Liver (tissue), 8 donors: ENCODE measurements at regions not wholly inside any gene's neighbourhood (a gene's known extent, or its start where the extent isn't known, plus 50 kb on each side); places are given as distances from the start of the nearest gene placed in this dataset.

ENCODE experiments used
- DNase-seq: peaks from one replicate; pipeline ENCODE4 v3.0.0-alpha.2; 2017; ENCODE audit warnings: low spot score
- H3K27ac ChIP-seq, 2 donors: one replicate each; pipeline ENCODE4 v1.7.0; 2013; ENCODE audit warnings: inconsistent platforms in 2 of 2, low read length in 2 of 2, control low read depth in 1 of 2, low read depth in 1 of 2, mild to moderate bottlenecking in 1 of 2
- H3K27me3 ChIP-seq, 4 donors: one replicate each; pipeline versions ENCODE4 v1.6.1 to v1.7.0; 2013; ENCODE audit warnings: low read length in 3 of 4, inconsistent platforms in 1 of 4, mild to moderate bottlenecking in 1 of 4, moderate library complexity in 1 of 4; ENCODE audit not compliant: control insufficient read depth in 4 of 4, insufficient read depth in 4 of 4
- H3K36me3 ChIP-seq, 4 donors: one replicate each; pipeline versions ENCODE4 v1.6.1 to v1.7.0; 2013; ENCODE audit warnings: low read length in 3 of 4, mild to moderate bottlenecking in 3 of 4, low read depth in 1 of 4, moderate library complexity in 1 of 4; ENCODE audit not compliant: control insufficient read depth in 4 of 4, insufficient read depth in 3 of 4
- H3K4me1 ChIP-seq, 4 donors: one replicate each; pipeline versions ENCODE4 v1.6.1 to v1.7.0; 2013; ENCODE audit warnings: low read length in 3 of 4, mild to moderate bottlenecking in 3 of 4, moderate library complexity in 1 of 4; ENCODE audit not compliant: control insufficient read depth in 4 of 4, insufficient read depth in 4 of 4
- H3K4me3 ChIP-seq, 3 donors: one replicate each; pipeline versions ENCODE4 v1.6.1 to v1.7.0; 2013; ENCODE audit warnings: low read length in 3 of 3, control low read depth in 1 of 3, low read depth in 1 of 3, mild to moderate bottlenecking in 1 of 3
- H3K9ac ChIP-seq, 2 donors: one replicate each; pipeline ENCODE4 v1.7.0; 2013; ENCODE audit warnings: low read length in 2 of 2, mild to moderate bottlenecking in 2 of 2, moderate library complexity in 2 of 2, control low read depth in 1 of 2, low read depth in 1 of 2
- H3K9me3 ChIP-seq, 4 donors: one replicate each; pipeline versions ENCODE4 v1.6.1 to v1.7.0; 2013; ENCODE audit warnings: low read length in 3 of 4; ENCODE audit not compliant: control insufficient read depth in 4 of 4
- ATF3 ChIP-seq: IDR thresholded peaks from 2 replicates; pipeline ENCODE4 v1.6.1; 2016; ENCODE audit warnings: antibody characterized with exemption
- CTCF ChIP-seq: fragments of 150-350 bp; IDR thresholded peaks from 2 replicates; pipeline ENCODE4 v1.5.1; 2017; ENCODE audit warnings: improper control_type of control experiment, low read depth, low read length; ENCODE audit not compliant: missing input control
- EGR1 ChIP-seq, 2 donors: IDR thresholded peaks; 2 replicates each; pipeline ENCODE4 v1.6.1; 2016 to 2018; ENCODE audit warnings: antibody characterized with exemption in 2 of 2, low read depth in 2 of 2
- FOXA1 ChIP-seq: IDR thresholded peaks from 2 replicates; pipeline ENCODE4 v1.6.1; 2016; ENCODE audit warnings: antibody characterized with exemption
- FOXA2 ChIP-seq: IDR thresholded peaks from 2 replicates; pipeline ENCODE4 v1.6.1; 2016; ENCODE audit warnings: antibody characterized with exemption
- GABPA ChIP-seq, 2 donors: IDR thresholded peaks in 1 of 2; conservative IDR thresholded peaks in 1 of 2; 2 replicates each; pipeline ENCODE4 v1.6.1; 2016; ENCODE audit warnings: antibody characterized with exemption in 2 of 2, mild to moderate bottlenecking in 1 of 2, moderate library complexity in 1 of 2
- HNF4A ChIP-seq, 2 donors: conservative IDR thresholded peaks; 2 replicates each; pipeline ENCODE4 v1.6.1; 2016; ENCODE audit warnings: antibody characterized with exemption in 2 of 2, mild to moderate bottlenecking in 2 of 2
- HNF4G ChIP-seq: IDR thresholded peaks from 2 replicates; pipeline ENCODE4 v1.6.1; 2016; ENCODE audit warnings: antibody characterized with exemption
- JUND ChIP-seq, 2 donors: IDR thresholded peaks; 2 replicates each; pipeline ENCODE4 v1.6.1; 2016; ENCODE audit warnings: antibody characterized with exemption in 2 of 2
- MAX ChIP-seq: IDR thresholded peaks from 2 replicates; pipeline ENCODE4 v1.6.1; 2016; ENCODE audit warnings: antibody characterized with exemption
- NR2F2 ChIP-seq: IDR thresholded peaks from 2 replicates; pipeline ENCODE4 v1.6.1; 2016; ENCODE audit warnings: antibody characterized with exemption
- RAD21 ChIP-seq, 2 donors: IDR thresholded peaks; 2 replicates each; pipeline ENCODE4 v1.6.1; 2016; ENCODE audit warnings: antibody characterized with exemption in 2 of 2, mild to moderate bottlenecking in 2 of 2
- REST ChIP-seq: IDR thresholded peaks from 2 replicates; pipeline ENCODE4 v1.6.1; 2016; ENCODE audit warnings: antibody characterized with exemption, mild to moderate bottlenecking
- RXRA ChIP-seq, 2 donors: IDR thresholded peaks; 2 replicates each; pipeline ENCODE4 v1.6.1; 2017 to 2018; ENCODE audit warnings: antibody characterized with exemption in 2 of 2, mild to moderate bottlenecking in 1 of 2
- SP1 ChIP-seq: IDR thresholded peaks from 2 replicates; pipeline ENCODE4 v1.6.1; 2018; ENCODE audit warnings: antibody characterized with exemption, mild to moderate bottlenecking
- TAF1 ChIP-seq: conservative IDR thresholded peaks from 2 replicates; pipeline ENCODE4 v1.6.1; 2016; ENCODE audit warnings: antibody characterized with exemption, mild to moderate bottlenecking
- YY1 ChIP-seq: IDR thresholded peaks from 2 replicates; pipeline ENCODE4 v1.6.1; 2016; ENCODE audit warnings: antibody characterized with exemption, mild to moderate bottlenecking
- ZBTB33 ChIP-seq: IDR thresholded peaks from 2 replicates; pipeline ENCODE4 v1.6.1; 2016; ENCODE audit warnings: antibody characterized with exemption
- WGBS: extraction: QIAGEN DNeasy Blood & Tissue Kit; methylation state at CpG from one replicate; pipeline ENCODE4 v1.1.7; 2013; 5-methylcytosine and 5-hydroxymethylcytosine counted together
- donor health status: healthy.
- donor health status: healthy.
- donor health status: healthy.
- donor health status: healthy.
- donor health status: healthy.

GRCh38 chrX:21176921-21177571, 197.2 kb upstream of the CNKSR2 start:
- no peaks in the 10 kb centered on the region for H3K27me3 ChIP-seq
- no peak overlapping the region for H3K27ac ChIP-seq
- no peaks in the 10 kb centered on the region for H3K36me3 ChIP-seq
- no peaks in the 10 kb centered on the region for H3K9me3 ChIP-seq
- no peak overlapping the region for H3K9ac ChIP-seq
- 20% methylated on average over 5 of the region's 5 CpGs for WGBS
- TF ChIP-seq FOXA2: no peak
- no peak for TF ChIP-seq REST
- no peak for TF ChIP-seq ZBTB33
- TF ChIP-seq RAD21 (IDR thresholded peaks at IDR 0.05): no peak
- TF ChIP-seq RXRA (IDR thresholded peaks at IDR 0.05): no peak
- no peak for TF ChIP-seq TAF1
- TF ChIP-seq JUND (IDR thresholded peaks at IDR 0.05): no peak
- no peak for TF ChIP-seq HNF4G
- TF ChIP-seq YY1: no peak
- TF ChIP-seq EGR1 (IDR thresholded peaks at IDR 0.05; ENCODE audit: low read depth in 2 of 2): no peak
- no peaks in the 10 kb centered on the region for H3K4me1 ChIP-seq
- DNase-seq: no peak
- no peak overlapping the region for H3K4me3 ChIP-seq

- WGBS: 90% methylated on average over 2 of the region's 2 CpGs
- H3K9me3 ChIP-seq: no peaks in the 10 kb centered on the region
- no peak for DNase-seq
- H3K27ac ChIP-seq: no peak overlapping the region
- no peaks in the 10 kb centered on the region for H3K4me1 ChIP-seq
- no peaks in the 10 kb centered on the region for H3K27me3 ChIP-seq
- H3K9ac ChIP-seq: no peak overlapping the region
- TF ChIP-seq SP1 (no peak), RAD21 (IDR thresholded peaks at IDR 0.05) (no peak), HNF4G (no peak), JUND (IDR thresholded peaks at IDR 0.05) (no peak), CTCF (no peak), GABPA (IDR thresholded peaks at IDR 0.05 in 1 of 2, conservative IDR thresholded peaks at IDR 0.05 in 1 of 2) (no peak), ATF3 (no peak), HNF4A (conservative IDR thresholded peaks at IDR 0.05) (no peak), FOXA1 (no peak), FOXA2 (no peak), NR2F2 (no peak), REST (no peak), RXRA (IDR thresholded peaks at IDR 0.05) (no peak), EGR1 (IDR thresholded peaks at IDR 0.05; ENCODE audit: low read depth in 2 of 2) (no peak), MAX (no peak), YY1 (no peak)
- H3K4me3 ChIP-seq: no peak overlapping the region
- no peaks in the 10 kb centered on the region for H3K36me3 ChIP-seq
Observed at GRCh38 chrX:21181232-21181853, 192.9 kb upstream of the CNKSR2 start.
